ENCODE measurements at regions not wholly inside any gene's neighbourhood (a gene's known extent, or its start where the extent isn't known, plus 50 kb on each side); places are given as distances from the start of the nearest gene placed in this dataset.

DNA sequence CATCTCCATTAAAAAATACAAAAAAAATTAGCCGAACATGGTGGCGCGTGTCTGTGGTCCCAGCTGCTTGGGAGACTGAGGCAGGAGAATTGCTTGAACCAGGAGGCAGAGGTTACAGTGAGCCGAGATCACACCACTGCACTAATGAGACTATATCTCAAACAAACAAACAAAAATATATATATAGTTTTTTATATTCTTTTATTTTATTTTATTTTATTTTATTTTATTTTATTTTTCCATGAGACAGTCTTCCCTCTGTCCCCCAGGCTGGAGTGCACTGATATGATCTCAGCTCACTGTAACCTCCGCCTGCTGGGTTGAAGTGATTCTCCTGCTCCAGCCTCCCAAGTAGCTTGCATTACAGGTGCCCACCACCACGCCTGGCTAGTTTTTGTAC lies 79.5 kb downstream of the IRF2BPL start:
- no peak for DNase-seq (ENCODE audit: low spot score)

DNA sequence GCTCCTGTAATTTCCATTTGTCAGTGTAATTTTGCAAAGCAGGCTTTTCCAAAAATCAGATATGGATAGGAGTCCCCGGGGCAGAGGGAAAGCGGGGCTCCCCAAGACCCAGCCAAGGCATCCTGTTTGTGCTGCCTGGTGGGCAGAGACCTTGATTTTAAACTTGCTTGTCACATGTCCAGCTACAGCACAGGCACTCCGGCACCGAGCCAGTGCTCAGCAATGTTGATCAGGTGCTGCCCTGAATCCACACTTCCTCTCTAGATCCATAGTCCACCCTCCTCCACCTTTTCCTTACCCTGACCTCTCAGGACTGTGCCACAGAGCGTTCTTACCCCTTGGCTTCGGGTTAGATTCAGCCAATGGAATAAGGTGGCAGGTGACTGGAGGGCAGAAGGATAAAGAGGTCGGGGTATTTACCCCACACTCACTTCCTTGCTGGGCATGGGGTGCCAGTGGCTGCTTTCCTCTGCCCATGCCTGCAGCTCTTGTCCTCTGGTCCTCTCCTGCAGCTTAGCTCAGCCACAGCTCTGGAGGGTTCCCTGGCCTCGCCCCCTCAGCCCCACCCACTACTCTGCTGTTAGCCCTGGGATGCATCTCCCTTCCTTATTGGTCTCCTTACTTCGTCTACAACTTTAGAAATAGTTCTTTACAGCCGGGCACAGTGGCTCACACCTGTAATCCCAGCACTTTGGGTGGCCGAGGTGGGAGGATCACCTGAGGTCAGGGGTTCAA lies 80.1 kb downstream of the IRF2BPL start:
- DNase-seq (ENCODE audit: low spot score) = no peak

- DNase-seq (ENCODE audit: low spot score) = no peak
Measured at GRCh38 chr14:76947838-76948184, 80.7 kb downstream of the IRF2BPL start.

DNA sequence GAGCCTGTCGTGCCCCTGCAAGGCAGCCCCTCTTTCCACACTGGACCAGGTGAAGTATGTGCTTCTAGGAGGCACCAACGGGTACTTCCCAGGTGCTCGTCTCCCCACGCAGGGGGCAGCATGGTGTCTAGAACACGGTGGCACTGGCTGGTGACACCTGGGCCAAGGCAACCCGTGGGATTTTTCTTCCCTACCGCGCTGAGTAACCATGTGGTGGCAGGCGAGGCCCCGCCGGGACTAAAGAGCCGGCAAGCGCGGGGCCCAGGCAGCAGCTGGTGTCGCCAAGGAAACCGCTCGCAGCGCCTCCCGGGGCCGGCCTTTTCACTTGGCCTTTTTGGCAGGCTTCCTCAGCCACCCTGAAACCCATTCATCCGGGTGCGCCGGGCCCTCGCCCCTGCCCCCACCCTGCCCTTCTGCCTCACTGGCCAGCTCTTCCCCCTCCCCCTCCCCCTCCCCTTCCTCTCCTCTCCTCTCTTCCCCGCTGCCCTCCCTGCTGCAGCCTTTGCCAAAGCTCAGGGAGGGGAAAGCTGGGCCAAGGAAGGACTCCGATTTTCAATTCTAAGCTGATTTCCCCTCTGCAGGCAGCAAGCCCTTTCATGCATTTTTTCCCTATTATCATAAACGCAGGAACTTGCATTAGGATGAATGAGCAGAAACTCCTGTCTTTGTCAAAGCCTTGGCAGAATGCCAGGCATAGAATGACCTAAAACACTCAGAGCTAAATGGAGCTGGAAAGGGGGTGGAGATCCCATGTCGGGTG lies 81.2 kb downstream of the IRF2BPL start:
- peak; percentile 88 for DNase-seq (ENCODE audit: low spot score)

GRCh38 chr14:76946753-76947077 lies 81.8 kb downstream of the IRF2BPL start:
- DNase-seq (ENCODE audit: low spot score) = no peak

GRCh38 chr14:76943072-76943471 lies 85.4 kb downstream of the IRF2BPL start:
- DNase-seq (ENCODE audit: low spot score) = no peak

GRCh38 chr14:76941946-76942805 lies 86.3 kb downstream of the IRF2BPL start:
- DNase-seq (ENCODE audit: low spot score) = no peak

DNA sequence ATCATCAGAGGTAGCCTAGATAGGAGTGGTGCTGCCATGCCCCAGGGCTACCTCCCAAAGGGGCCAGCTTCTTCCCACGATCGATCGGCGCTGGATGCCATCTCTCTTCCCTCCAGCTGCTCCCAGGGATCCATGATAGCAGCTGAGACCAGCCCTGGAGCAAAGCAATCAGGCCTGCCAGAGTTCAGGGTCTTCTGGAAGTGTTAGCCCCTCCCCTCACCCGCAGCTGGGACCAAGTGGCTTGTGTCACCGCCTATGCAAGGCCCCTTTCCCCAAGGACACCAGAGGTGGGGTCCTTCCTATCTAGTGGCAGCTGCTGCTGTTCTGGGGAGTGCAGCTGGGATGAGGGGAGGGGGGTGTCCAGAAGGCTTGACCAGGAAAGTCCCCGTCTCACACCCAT lies 87.0 kb downstream of the IRF2BPL start:
- no peak for DNase-seq (ENCODE audit: low spot score)

DNA sequence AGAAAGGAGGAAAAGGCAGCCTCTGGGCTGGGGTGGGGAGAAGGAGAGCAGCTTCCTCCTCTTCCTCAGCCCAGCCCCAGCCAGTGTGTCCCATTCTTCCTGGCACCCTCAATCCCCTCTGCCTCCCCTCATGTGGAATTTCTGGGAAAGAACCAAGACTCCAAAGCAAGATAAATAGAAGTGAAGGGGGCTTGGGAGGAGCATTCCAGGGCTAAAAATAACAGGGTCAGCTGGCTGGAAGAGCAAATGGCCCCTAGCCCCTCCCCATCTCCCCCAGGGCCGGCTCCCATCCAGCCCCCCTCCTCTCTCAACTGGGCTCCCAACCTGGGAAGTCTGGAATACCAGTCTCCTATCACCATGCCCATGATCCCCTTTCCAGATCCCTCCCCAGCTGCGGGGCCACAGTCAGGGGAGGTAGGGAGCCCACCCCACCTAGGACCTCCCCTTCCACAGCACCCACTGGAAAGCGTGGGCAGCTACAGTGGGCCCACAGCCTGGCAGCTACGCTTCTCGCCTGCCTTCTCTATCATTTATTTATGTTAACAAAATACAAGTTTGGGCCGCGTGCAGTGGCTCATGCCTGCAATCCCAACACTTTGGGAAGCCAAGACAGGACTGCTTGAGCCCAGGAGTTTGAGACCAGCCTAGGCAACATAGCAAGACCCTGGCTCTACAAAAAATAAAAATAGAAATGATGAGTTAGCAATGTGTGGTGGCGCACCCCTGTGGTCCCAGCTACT lies 88.3 kb downstream of the IRF2BPL start:
- no peak for DNase-seq (ENCODE audit: low spot score)

- DNase-seq (ENCODE audit: low spot score) = no peak
Measured at GRCh38 chr14:76939015-76939742, 89.3 kb downstream of the IRF2BPL start.

DNA sequence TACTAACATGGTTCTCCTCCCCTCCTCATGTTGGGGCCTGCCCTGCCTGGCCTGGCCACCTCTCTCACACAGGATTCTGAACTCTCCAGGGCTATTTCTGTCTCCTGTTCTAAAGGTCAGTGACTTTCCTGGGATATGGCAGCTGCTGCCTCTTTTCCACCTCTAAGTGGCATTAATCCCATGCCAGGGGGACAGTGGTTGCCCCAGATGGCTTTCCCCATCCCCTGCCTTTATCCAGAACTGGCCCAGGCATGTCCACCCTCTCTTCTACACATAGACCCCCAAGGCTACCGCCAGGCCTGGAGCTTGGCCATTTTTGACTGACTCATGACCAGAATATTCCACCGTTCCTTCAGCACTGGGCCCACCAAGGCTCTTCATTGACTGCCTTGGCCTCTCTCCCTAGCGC lies 90.4 kb downstream of the IRF2BPL start:
- DNase-seq (ENCODE audit: low spot score) = no peak

DNA sequence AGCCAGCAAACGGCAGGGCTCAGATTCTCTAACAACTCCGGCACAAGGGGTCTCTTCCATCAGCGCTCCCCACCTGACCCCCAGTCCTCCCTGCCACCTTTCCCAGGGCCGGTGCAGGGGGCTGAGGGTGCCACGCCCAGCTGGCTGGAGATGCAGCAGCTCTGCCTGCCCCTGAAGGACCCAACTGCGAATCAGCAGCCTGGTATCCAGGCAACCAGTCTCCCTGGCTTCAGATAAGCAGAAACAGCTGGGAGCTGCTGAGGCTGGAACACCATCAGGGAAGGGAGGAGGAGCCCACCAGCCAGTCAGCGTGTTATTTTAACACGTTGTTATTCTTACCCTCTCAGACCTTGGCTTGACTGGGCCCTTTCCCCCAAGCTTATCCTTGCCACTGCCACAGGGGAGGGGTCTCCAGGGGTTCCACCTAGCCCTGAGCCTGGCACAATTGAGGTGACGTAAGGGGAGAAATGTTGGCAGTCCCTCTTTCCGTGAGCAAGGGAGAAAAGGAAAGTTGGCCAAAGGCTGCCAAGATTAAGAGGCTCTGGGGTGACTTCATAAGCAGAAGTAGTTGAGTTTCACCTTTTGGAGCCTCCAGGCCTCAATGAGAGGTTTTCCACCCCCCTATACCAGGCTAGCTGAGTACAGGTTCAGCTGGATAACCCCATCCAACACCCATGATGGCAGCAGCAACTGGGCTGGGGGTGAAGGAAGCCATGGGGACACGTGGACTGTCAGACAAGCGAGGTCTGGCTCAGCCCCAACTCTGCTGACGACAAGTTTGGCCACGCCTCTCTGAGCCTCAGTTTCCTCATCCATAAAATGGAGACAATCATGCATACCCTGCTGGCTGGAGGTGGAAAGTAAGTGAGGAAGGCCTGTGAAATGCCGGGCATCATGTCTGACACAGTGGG lies 91.1 kb downstream of the IRF2BPL start:
- peak; percentile 97 for DNase-seq (ENCODE audit: low spot score)

DNA sequence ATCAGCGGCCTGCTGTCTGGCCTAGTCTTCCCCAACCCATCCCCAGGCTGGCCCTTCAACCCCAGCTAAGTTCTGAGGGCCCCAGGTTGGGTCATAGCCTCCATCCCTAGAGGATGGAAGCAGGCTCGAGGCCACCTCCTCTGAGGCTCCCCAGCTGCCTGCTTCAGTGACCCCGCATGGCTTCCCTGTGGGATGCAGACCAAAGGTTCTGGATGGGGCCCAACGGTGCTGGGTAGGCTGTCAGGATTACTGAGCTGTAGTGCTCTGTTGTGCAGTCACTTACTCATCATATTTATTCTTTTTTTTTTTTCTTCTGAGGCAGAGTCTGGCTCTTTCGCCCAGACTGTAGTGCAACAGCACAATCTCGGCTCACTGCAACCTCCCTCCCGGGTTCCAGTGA lies 92.0 kb downstream of the IRF2BPL start:
- peak; percentile 73 for DNase-seq (ENCODE audit: low spot score)

- DNase-seq (ENCODE audit: low spot score) = no peak
Measured at GRCh38 chr14:76933515-76933914, 95.0 kb downstream of the IRF2BPL start.

DNA sequence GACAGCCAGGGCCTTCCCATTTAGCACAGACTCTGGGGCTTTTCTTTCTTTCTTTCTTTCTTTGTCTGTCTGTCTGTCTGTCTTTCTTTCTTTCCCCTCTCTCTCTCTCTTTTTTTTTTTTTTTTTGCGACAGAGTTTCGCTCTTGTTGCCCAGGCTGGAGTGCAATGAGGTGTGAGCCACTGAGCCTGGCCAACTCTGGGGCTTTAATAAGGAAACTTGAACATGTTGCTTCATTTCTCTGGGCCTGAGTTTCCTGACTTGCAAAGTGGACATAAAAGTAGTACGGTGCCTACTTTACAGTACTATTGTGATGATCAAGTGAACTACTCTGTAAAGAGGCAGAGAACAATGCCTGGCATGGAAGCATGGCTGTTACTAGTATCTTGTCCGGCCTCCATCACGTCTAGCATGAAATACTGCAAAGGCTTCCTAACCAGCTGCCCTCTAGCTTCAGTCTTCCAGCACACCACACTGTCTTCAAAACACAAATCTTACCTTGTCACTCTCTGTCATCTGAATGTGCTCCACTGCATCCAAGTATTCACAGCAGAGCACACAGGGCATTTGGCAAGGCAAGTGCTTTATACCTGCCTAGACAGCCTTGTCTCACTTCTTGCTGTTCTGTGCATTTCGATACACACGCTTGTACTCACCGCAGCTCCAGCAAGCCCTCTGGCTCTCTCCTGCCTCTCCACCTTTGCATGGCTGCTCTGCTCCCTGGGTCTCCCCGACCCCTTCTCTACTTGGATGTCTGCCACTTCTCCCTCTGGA lies 96.7 kb downstream of the IRF2BPL start:
- DNase-seq (ENCODE audit: low spot score) = no peak

DNA sequence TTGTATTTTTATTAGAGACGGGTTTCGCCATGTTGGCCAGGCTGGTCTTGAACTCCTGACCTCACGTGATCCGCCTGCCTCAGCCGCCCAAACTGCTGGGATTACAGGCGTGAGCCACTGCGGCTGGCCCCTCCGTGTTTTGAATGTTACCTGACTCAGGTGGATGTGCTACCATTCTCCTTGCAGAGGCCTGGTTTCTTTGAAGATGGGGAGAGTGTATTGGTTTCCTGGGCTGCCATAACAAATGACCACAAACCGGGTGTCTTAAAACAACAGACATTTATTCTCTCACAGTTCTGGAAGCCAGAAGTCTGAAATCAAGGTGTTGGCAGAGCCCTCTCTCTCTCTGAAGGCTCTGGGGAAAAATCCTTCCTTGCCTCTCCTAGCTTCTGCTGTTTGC lies 98.0 kb downstream of the IRF2BPL start:
- no peak for DNase-seq (ENCODE audit: low spot score)

- DNase-seq (ENCODE audit: low spot score) = peak; percentile 41
Measured at GRCh38 chr14:76929927-76930326, 98.6 kb downstream of the IRF2BPL start.

DNA sequence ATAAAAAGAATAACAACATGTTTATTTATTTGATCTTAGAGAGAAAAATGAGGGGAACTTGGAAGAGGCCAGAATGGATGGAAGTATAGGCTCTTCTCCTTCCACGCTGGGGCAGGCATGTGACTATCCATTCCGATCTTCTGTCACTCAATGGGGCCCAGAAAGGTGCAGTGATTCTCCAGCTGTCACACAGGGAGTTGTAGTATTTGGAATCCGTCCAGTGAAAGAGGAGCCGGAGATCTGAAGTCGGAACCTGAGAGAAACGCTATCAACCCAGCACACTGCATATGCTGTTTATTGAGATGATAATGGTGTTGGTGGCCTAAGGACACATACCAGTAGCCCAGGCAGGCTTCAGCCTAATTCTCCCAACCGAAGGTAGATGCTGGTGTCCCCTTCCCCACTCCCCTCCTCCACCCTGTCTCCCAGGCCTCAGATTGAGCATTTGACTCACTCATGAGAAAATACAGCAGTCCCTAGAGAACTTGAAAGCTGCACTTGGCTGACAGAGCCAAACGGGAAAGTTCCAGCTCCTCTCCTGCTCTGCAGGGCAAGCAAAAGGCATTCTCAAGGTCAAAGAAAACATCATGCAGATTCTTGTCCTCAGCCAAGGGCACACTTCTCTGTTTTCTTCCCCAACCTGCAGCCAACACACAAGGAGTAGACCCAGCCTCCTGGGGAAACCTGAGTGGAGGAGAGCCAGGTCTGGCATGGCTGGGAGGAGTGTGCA lies 100.4 kb downstream of the IRF2BPL start:
- DNase-seq (ENCODE audit: low spot score) = no peak
